Body of pancreas (tissue), 4 donors: ENCODE measurements at regions not wholly inside any gene's neighbourhood (a gene's known extent, or its start where the extent isn't known, plus 50 kb on each side); places are given as distances from the start of the nearest gene placed in this dataset.

Experiments
- ATAC-seq: fragments of 150-250 bp; one replicate; pipeline ENCODE4 v1.9.1; 2016
- DNase-seq, 4 donors: peaks; one replicate each; pipeline ENCODE4 v3.0.0-alpha.2; 2019
- H3K27ac ChIP-seq, 4 donors: fragments of 200-600 bp; sonication (generic); 1 replicate in 3 of 4; 2 replicates in 1 of 4; pipeline versions ENCODE4 v1.5.1 to v1.6.1; 2016 to 2019; ENCODE audit warnings: mild to moderate bottlenecking in 1 of 4, mixed read lengths in 1 of 4, moderate library complexity in 1 of 4
- H3K27me3 ChIP-seq, 2 donors: fragments of 200-600 bp; sonication (generic); one replicate each; pipeline ENCODE4 v1.6.0; 2016; ENCODE audit warnings: mild to moderate bottlenecking in 1 of 2
- H3K36me3 ChIP-seq, 2 donors: fragments of 200-600 bp; sonication (generic); replicated peaks in 1 of 2; 2 replicates each; pipeline ENCODE4 v1.5.1; 2016; ENCODE audit warnings: low read depth in 2 of 2; ENCODE audit not compliant: insufficient read depth in 1 of 2
- H3K4me1 ChIP-seq: fragments of 200-600 bp; sonication (generic); one replicate; pipeline ENCODE4 v1.6.0; 2016
- H3K4me3 ChIP-seq, 2 donors: fragments of 200-600 bp; sonication (generic); 1 replicate in 1 of 2; 2 replicates in 1 of 2; pipeline ENCODE4 v1.5.1; 2016 to 2019
- H3K9me3 ChIP-seq, 3 donors: fragments of 200-600 bp; sonication (generic); 1 replicate in 2 of 3; 2 replicates in 1 of 3; pipeline ENCODE4 v1.5.1; 2016
- POLR2A ChIP-seq, 3 donors: fragments of 450-650 bp; IDR thresholded peaks; one replicate each; pipeline ENCODE4 v1.6.1; 2016; ENCODE audit warnings: antibody characterized with exemption in 3 of 3, mild to moderate bottlenecking in 2 of 3
- WGBS, 2 donors: methylation state at CpG; one replicate each; pipeline ENCODE4 v1.1.5; 2017; 5-methylcytosine and 5-hydroxymethylcytosine counted together
- intact Hi-C: fragments of 100-400 bp; cut with DNase I; formaldehyde crosslinking; loops from one replicate; pipeline ENCODE4 v1.15.1; 2023
- TF ChIP-seq, protein P1 (sequence below), 7 experiments: fragments of 450-650 bp in 4 of 7; fragments of 200-600 bp in 3 of 7; sonication (generic) in 3 of 7; IDR thresholded peaks; one replicate each; pipeline ENCODE4 v1.5.1; 2016 to 2019; ENCODE audit warnings: antibody characterized with exemption in 7 of 7

- H3K9me3 ChIP-seq, result no peaks in the 10 kb centered on the region
- H3K4me1 ChIP-seq, result no peaks in the 10 kb centered on the region
- TF ChIP-seq, protein P1, sequence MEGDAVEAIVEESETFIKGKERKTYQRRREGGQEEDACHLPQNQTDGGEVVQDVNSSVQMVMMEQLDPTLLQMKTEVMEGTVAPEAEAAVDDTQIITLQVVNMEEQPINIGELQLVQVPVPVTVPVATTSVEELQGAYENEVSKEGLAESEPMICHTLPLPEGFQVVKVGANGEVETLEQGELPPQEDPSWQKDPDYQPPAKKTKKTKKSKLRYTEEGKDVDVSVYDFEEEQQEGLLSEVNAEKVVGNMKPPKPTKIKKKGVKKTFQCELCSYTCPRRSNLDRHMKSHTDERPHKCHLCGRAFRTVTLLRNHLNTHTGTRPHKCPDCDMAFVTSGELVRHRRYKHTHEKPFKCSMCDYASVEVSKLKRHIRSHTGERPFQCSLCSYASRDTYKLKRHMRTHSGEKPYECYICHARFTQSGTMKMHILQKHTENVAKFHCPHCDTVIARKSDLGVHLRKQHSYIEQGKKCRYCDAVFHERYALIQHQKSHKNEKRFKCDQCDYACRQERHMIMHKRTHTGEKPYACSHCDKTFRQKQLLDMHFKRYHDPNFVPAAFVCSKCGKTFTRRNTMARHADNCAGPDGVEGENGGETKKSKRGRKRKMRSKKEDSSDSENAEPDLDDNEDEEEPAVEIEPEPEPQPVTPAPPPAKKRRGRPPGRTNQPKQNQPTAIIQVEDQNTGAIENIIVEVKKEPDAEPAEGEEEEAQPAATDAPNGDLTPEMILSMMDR (IDR thresholded peaks at IDR 0.05), result no peak
- TF ChIP-seq POLR2A (IDR thresholded peaks at IDR 0.05), result no peak
- 64 to 68% methylated on average over 10 of the region's 10 CpGs for WGBS, 2 donors
- ATAC-seq (no peak), DNase-seq (no peak)
- intact Hi-C loops, result no loop called here
- no peak overlapping the region for H3K4me3 ChIP-seq
- H3K27me3 ChIP-seq, result no peaks in the 10 kb centered on the region
- no peaks in the 10 kb centered on the region for H3K36me3 ChIP-seq
- H3K27ac ChIP-seq, result no peak overlapping the region
These were observed 649.5 kb upstream of the MKI67 start for GRCh38 chr10:128775743-128776142.

DNA sequence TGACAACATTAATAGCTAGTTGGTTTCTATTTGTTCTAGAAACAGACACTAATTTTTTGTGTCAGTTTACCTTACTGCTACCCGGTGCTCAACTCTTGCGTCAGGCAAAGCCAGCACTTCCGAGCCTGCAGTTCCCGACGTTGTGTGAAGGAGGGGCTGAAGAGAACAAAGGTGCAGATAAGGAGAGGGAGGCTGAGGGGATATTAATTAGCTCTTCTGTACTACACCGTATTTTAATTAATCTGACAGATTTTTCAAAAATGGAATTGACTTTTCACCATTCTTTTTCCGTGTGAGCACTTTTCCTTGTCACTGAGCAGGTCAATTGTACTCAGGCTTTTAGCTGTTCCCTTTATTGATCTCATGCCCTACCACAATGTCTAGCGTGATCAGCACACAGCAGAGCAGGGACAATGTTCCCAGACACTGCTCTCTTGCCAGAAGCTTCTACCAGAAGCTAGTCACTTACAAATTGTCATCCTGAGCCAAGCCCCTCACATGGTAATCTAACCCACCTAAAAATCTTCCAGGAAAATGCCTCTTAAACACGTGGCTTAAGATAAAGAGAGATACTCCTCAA lies 650.5 kb upstream of the MKI67 start:
- Histone ChIP-seq H3K27ac (no peak overlapping the region), H3K27me3 (no peaks in the 10 kb centered on the region), H3K36me3 (no peaks in the 10 kb centered on the region), H3K9me3 (no peaks in the 10 kb centered on the region), H3K4me1 (no peaks in the 10 kb centered on the region), H3K4me3 (no peak overlapping the region)
- TF ChIP-seq, protein P1 (IDR thresholded peaks at IDR 0.05), result no peak
- TF ChIP-seq POLR2A (IDR thresholded peaks at IDR 0.05), result no peak
- DNase-seq (no peak), ATAC-seq (no peak)
- intact Hi-C loops, result no loop called here
- WGBS, 2 donors, result 14 to 30% methylated on average over 9 of the region's 9 CpGs

DNA sequence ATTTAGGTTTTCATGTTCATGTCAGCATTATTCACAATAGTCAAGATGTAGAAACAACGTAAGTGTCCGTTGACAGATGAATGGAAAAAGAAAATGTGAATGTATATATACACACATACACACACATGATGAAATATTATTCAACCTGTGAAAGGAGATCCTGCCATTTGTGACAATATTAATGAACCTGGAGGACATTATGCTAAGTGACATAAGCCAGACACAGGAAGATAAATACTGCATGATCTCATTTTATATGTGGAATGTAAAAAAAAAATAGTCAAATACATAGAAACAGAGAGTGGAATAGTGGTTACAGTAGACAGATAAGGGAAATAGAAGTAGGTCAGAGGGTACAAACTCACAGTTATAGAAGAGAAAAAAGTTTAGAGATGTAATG lies 651.1 kb upstream of the MKI67 start:
- ATAC-seq, result no peak
- no peaks in the 10 kb centered on the region for H3K4me1 ChIP-seq
- H3K9me3 ChIP-seq, result no peaks in the 10 kb centered on the region
- no peak for DNase-seq
- 73 to 75% methylated on average over 2 of the region's 2 CpGs for WGBS, 2 donors
- TF ChIP-seq POLR2A (IDR thresholded peaks at IDR 0.05), result no peak
- TF ChIP-seq, protein P1 (IDR thresholded peaks at IDR 0.05), result no peak
- H3K36me3 ChIP-seq, result no peaks in the 10 kb centered on the region
- no peak overlapping the region for H3K27ac ChIP-seq
- intact Hi-C loops, result no loop called here
- H3K27me3 ChIP-seq, result no peaks in the 10 kb centered on the region
- no peak overlapping the region for H3K4me3 ChIP-seq

DNA sequence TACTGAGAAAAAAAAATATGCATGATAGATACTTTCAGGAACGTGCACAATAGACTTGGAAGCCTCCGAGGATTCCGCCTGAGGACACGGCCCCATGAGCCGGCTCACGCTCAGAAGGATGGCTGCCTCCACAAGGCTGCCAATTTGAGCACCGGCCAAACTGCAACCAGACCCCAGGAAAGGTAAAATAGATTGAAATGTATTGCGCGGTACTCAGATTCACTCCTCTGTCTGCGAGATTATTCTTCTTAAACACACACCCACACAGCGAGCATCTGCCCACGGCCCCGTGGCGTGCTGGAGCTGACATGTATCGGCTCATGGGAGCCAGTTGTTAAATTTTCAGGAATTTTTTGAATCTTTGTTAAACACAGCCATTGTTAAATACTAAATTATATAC lies 653.2 kb upstream of the MKI67 start:
- 83 to 88% methylated on average over 15 of the region's 15 CpGs for WGBS, 2 donors
- Histone ChIP-seq H3K36me3 (no peaks in the 10 kb centered on the region), H3K4me1 (no peaks in the 10 kb centered on the region), H3K9me3 (no peaks in the 10 kb centered on the region), H3K27me3 (no peaks in the 10 kb centered on the region), H3K27ac (no peak overlapping the region), H3K4me3 (no peak overlapping the region)
- intact Hi-C loops, result no loop called here
- TF ChIP-seq, protein P1 (IDR thresholded peaks at IDR 0.05), result no peak
- no peak for TF ChIP-seq POLR2A (IDR thresholded peaks at IDR 0.05)
- ATAC-seq (no peak), DNase-seq (no peak)

DNA sequence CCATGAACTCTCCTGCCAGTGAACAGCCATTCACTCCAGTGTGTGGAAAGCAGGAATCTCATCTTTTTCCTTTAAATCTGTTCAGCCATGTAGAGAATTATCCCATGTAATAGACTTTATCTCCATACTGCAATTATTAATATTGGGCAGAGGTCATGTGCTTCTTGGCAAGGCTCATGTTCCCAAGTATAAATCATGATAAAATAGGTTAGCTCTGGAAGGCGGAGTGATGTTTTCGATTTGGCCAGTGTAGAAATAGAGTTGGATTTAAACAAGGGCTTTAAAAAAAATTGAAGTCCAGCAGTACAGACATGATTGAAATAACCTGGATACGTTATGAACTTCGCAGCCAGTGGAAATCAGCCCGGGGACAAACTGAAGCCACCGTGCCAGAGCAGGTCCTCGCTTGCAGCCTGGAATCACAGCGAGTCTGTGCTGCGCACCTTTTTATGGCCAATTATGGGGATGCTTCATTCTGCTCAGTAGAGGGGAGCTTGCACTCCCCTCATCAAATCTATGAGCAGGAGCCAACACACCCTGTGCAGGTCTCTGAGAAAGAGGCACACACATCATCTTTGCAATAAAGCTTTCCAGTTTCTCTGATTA lies 654.0 kb upstream of the MKI67 start:
- intact Hi-C loops, result no loop called here
- TF ChIP-seq, protein P1 (IDR thresholded peaks at IDR 0.05), result no peak
- no peak for TF ChIP-seq POLR2A (IDR thresholded peaks at IDR 0.05)
- Histone ChIP-seq H3K4me1 (no peaks in the 10 kb centered on the region), H3K36me3 (no peaks in the 10 kb centered on the region), H3K27me3 (no peaks in the 10 kb centered on the region), H3K27ac (no peak overlapping the region), H3K4me3 (no peak overlapping the region), H3K9me3 (no peaks in the 10 kb centered on the region)
- no peak for ATAC-seq
- no peak for DNase-seq
- 75 to 81% methylated on average over 9 of the region's 9 CpGs for WGBS, 2 donors
